ENCODE measurements at regions not wholly inside any gene's neighbourhood (a gene's known extent, or its start where the extent isn't known, plus 50 kb on each side); places are given as distances from the start of the nearest gene placed in this dataset.

GRCh38 chr16:27736431-27736830, 186.5 kb downstream of the KATNIP start:
- no peak overlapping the region for H3K4me3 ChIP-seq (replicated peaks; ENCODE audit: insufficient read depth, low read length)
- no peak overlapping the region for H3K27ac ChIP-seq (replicated peaks)
- TF ChIP-seq CTCF (IDR thresholded peaks at IDR 0.05; ENCODE audit: insufficient read depth, low read length) (no peak), POLR2AphosphoS5 (IDR thresholded peaks at IDR 0.05; ENCODE audit: low read depth) (no peak), SPI1 (IDR thresholded peaks at IDR 0.05; ENCODE audit: borderline replicate concordance, low read depth) (no peak), REST (IDR thresholded peaks at IDR 0.05; ENCODE audit: insufficient replicate concordance, low read depth) (no peak), GABPA (IDR thresholded peaks at IDR 0.05; ENCODE audit: low read depth) (no peak)
- no peak for DNase-seq (ENCODE audit: low read depth in 1 of 2, low spot score in 1 of 2)
- H3K27me3 ChIP-seq (ENCODE audit: insufficient read depth, poor library complexity, severe bottlenecking) = no peaks in the 10 kb centered on the region

GRCh38 chr16:27737513-27737912, 187.6 kb downstream of the KATNIP start:
- TF ChIP-seq GABPA (IDR thresholded peaks at IDR 0.05; ENCODE audit: low read depth) (no peak), REST (IDR thresholded peaks at IDR 0.05; ENCODE audit: insufficient replicate concordance, low read depth) (no peak), CTCF (IDR thresholded peaks at IDR 0.05; ENCODE audit: insufficient read depth, low read length) (no peak), POLR2AphosphoS5 (IDR thresholded peaks at IDR 0.05; ENCODE audit: low read depth) (no peak), SPI1 (IDR thresholded peaks at IDR 0.05; ENCODE audit: borderline replicate concordance, low read depth) (no peak)
- H3K27me3 ChIP-seq (ENCODE audit: insufficient read depth, poor library complexity, severe bottlenecking) = no peaks in the 10 kb centered on the region
- no peak overlapping the region for H3K27ac ChIP-seq (replicated peaks)
- no peak overlapping the region for H3K4me3 ChIP-seq (replicated peaks; ENCODE audit: insufficient read depth, low read length)
- DNase-seq (ENCODE audit: low read depth in 1 of 2, low spot score in 1 of 2) = no peak

Data from HL-60 (cell line).